ENCODE measurements at regions not wholly inside any gene's neighbourhood (a gene's known extent, or its start where the extent isn't known, plus 50 kb on each side); places are given as distances from the start of the nearest gene placed in this dataset.
"Not testable (repeated sequence)": the region's sequence is repeated elsewhere in the genome, so short reads cannot be mapped to it uniquely, and the experiment has no call there.

- TF ChIP-seq, protein P1, sequence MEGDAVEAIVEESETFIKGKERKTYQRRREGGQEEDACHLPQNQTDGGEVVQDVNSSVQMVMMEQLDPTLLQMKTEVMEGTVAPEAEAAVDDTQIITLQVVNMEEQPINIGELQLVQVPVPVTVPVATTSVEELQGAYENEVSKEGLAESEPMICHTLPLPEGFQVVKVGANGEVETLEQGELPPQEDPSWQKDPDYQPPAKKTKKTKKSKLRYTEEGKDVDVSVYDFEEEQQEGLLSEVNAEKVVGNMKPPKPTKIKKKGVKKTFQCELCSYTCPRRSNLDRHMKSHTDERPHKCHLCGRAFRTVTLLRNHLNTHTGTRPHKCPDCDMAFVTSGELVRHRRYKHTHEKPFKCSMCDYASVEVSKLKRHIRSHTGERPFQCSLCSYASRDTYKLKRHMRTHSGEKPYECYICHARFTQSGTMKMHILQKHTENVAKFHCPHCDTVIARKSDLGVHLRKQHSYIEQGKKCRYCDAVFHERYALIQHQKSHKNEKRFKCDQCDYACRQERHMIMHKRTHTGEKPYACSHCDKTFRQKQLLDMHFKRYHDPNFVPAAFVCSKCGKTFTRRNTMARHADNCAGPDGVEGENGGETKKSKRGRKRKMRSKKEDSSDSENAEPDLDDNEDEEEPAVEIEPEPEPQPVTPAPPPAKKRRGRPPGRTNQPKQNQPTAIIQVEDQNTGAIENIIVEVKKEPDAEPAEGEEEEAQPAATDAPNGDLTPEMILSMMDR (IDR thresholded peaks at IDR 0.05): not testable (repeated sequence)
- not testable (repeated sequence) for TF ChIP-seq EP300, POLR2A (IDR thresholded peaks at IDR 0.05)
Measured at GRCh38 chr22:16387543-16387942, 205.1 kb downstream of the CCT8L2 start.

Measured in tibial nerve (tissue), 4 donors.